GM12892 (cell line): ENCODE measurements at regions not wholly inside any gene's neighbourhood (a gene's known extent, or its start where the extent isn't known, plus 50 kb on each side); places are given as distances from the start of the nearest gene placed in this dataset.

Experiments used
- DNase-seq: peaks from one replicate; pipeline ENCODE4 v3.0.0; 2011; ENCODE audit not compliant: insufficient read length
- FAIRE-seq: peaks from 2 replicates; lab custom pipeline; 2011; peaks lifted over from hg19 to GRCh38; lab: Jason Lieb, UNC
- POLR2A ChIP-seq: IDR thresholded peaks from 2 replicates; pipeline ENCODE4 v1.6.1; 2011; ENCODE audit warnings: low read depth, low read length, control low read depth
- POLR2AphosphoS5 ChIP-seq: IDR thresholded peaks from 2 replicates; pipeline ENCODE4 v1.6.1; 2011; ENCODE audit warnings: low read depth, low read length, control low read depth
- TAF1 ChIP-seq: IDR thresholded peaks from 2 replicates; pipeline ENCODE4 v1.6.1; 2011; ENCODE audit warnings: low read depth, mild to moderate bottlenecking, control low read depth, low read length, borderline replicate concordance

DNA sequence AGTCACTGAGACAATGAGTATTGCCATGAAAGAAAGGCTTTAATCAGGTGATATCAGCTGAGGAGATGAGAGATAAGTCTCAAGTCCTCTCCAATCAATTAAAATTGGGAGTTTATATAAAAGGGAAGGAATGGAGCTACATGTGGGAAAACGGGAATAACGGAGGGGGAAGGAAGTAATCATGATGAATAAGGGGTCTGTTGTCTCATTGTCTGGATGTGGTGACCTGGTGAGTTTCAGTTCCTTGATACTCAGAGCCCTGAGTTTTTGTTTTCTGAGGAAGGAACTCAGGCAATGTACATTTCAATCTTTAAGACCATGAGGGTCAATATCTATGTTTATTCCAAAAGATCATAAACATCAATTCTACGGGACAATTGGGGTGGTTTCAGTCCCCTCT, 198.8 kb downstream of the KITLG start:
- no peak for DNase-seq
- no peak for TF ChIP-seq POLR2AphosphoS5
- no peak for TF ChIP-seq TAF1
- TF ChIP-seq POLR2A, result no peak
- no peak for FAIRE-seq

DNA sequence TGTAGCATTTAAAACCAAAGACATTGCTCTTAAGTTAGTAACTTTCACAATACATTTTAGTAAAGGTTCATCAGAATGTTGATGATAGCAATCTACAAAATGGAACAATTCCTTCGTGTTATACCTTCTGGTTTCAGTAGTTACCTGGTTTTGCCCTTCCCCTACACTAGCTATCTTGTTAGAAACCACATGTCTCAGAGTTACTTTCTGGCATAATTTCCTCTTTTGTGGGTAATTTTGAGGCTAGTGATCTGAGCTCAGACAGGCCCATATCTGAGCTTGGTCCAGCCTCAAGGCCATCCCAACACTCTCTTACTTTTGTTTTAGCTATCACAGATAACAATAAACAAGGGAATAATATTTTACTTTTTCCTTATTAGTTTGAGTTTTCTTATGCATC, 196.9 kb downstream of the KITLG start:
- DNase-seq (no peak), FAIRE-seq (no peak)
- TF ChIP-seq POLR2A, result no peak
- TF ChIP-seq TAF1, result no peak
- TF ChIP-seq POLR2AphosphoS5, result no peak

DNA sequence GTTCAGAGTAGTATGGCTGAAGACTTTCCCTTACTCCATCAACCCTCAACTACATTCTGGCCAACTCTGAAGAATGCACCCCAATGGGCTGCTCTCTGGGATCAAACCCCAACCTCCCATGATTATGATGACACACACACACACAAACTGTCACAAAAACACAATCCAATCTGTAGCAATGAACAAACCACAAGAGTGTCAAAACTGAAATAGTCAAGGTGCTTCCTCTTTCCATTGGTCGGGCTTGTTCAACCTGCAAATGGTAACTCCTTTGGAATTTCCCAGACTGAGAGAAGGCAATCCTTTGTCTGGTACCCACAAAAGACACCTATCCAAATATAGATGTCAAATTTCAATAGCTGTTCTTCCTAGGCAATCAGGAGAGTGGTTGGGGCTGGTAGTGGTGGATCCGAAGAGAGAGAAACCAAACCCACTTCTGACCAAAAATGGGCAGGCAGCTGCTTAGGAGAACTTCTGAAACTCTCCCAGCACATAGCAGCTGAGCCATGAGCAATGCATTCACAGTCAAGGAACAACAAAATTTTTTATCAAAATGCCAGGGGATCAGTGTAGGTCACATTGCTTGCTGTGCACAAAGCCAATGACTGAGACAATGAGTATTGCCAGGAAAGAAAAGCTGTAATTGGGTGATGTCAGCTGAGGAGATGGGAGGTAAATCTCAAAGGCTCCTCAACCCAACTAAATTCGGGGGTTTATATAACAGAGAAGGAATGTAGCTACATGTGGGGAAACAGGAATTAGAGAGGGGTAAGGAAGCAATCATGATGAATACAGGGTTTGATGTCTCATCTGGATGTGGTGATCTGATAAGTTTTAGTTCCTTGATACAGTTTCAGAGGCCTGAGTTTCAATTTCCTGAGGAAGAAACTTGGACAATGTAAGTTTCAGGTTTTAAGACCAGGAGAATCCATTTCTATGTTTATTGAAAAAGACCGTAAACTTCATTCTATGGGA, 191.4 kb downstream of the KITLG start:
- TF ChIP-seq TAF1 (no peak), POLR2AphosphoS5 (no peak), POLR2A (no peak)
- peak; percentile 91 for FAIRE-seq
- DNase-seq, result no peak

DNA sequence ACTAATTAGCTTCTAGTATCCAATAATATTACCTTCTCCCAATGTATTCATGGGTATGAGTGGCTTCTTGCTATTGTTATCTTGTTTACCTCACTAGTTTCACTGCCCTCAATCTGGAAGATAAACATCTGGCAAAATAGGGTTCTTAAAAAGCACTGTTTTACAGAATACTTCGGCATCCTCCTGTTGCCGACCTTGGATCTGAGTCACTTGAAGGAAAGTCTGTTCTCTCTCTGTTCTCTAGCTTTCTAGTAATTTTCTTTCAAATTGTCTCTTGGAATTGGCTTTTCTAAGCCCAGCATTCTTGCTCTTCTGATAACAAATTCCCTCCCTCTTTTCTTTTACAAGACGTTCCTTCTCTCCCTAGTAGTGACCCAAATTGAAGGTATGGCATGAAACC, 189.5 kb downstream of the KITLG start:
- FAIRE-seq, result no peak
- TF ChIP-seq POLR2AphosphoS5 (no peak), TAF1 (no peak), POLR2A (no peak)

DNA sequence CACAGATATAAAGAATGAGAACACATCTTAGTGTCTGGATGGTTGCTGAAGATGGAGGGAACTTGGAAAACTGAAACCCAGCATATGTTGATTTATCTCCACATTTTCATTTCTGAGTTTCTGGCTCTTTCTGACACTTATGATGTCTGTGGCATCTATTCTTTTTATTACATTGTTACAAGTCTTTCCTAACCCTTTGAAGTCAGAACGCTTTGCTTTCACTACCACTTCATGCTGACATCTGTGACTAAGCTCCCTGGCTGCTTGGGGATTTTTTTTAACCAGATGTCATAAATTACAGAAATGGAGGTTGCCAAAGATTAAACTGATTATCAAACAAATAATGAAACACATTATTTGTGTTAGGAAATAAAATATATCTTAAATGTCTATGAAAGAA, 188.7 kb downstream of the KITLG start:
- FAIRE-seq (peak; percentile 9), DNase-seq (no peak)
- TF ChIP-seq TAF1, result no peak
- no peak for TF ChIP-seq POLR2AphosphoS5
- TF ChIP-seq POLR2A, result no peak

More for the DNA sequence above, 189.5 kb downstream of the KITLG start:
- no peak for DNase-seq

DNA sequence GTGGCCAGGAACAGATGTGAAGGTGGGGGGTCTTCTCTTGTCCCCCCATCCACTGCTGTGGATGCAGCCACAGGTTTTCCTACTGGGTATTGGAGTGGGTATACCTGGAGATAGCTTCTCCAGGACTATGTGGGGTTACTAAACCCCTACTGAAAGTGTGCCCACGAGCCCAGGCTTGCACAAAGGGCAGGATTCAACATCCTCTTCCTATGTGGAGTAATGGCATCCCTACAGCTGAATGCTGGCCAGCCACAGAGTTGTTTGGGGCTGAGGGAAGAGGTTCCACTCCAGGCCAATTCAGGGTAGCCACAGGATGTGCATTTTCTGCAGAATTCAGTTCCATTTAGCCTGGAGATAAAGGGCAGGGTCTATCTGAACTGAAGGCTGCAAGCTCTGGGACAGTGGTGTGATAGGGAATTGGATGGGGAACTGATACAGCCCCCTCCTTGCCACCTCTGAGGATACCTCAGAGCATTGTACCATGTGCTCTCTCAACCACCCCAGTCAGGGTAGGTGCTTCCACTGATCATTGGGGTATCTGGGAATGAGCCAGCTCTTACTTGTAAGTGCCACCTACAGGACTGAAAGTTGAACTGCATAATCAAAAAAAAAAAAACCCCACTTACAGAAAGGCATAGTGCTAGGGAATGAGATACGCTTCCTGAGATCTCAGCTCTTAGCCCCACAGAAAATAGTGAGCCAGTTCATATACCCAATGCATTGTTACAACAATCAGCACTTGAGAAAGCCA, 187.1 kb downstream of the KITLG start:
- no peak for DNase-seq
- peak; percentile 76 for FAIRE-seq
- TF ChIP-seq TAF1 (no peak), POLR2A (no peak), POLR2AphosphoS5 (no peak)

DNA sequence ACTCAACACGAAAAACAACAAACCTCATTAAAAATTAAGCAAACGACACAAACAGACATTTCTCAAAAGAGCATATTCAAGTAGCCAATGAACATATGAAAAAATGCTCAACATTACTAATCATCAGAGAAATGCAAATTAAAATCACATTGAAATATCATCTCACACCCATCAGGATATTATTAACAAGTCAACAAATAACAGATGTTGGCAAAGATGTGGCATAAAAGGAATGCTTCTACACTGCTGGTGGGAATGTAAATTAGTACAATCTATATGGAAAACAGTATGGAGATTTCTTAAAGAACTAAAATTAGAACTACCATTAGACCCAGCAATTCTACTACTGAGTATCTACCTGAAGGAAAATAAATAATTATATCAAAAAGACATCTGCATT, 182.2 kb downstream of the KITLG start:
- no peak for TF ChIP-seq POLR2A
- no peak for TF ChIP-seq POLR2AphosphoS5
- TF ChIP-seq TAF1, result no peak
- DNase-seq (no peak), FAIRE-seq (no peak)

DNA sequence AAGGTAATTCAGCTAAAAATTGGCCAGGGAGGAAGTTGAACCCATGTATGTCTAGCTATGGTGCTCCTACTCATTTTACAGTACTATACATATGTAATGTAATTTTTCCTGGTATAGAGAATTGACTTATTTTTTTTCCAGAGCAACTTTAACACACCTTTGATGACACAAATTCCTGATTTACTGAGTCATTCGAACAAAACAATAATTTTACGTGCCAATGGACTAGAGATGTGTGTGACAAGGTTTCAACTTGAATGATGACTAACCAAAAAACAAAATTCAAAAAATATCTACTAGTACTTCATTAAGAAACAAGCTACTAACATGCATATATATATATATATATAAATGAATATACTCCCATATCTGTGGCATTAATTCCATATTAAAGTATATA, 180.5 kb downstream of the KITLG start:
- DNase-seq (no peak), FAIRE-seq (no peak)
- TF ChIP-seq POLR2A (no peak), POLR2AphosphoS5 (no peak), TAF1 (no peak)

DNA sequence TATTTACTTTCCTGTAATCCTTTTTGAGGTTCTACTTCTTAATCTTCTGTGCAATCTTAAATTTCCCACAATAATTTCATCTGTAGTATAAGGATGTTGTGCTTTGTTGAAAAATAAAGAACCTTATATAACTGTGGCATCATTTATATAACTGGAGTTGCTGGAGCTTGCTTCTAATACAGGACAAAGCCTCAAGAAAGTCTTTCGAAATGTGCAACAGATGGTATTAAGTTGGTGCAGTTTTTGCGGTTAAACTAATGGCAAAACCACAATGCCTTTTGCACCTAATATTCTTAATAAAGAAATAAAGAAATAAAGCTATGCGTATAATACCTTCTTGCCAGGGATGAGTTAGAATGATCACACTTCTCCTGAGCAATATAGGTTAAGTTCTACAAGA, 180.0 kb downstream of the KITLG start:
- FAIRE-seq (no peak), DNase-seq (no peak)
- no peak for TF ChIP-seq POLR2AphosphoS5
- TF ChIP-seq POLR2A, result no peak
- no peak for TF ChIP-seq TAF1

DNA sequence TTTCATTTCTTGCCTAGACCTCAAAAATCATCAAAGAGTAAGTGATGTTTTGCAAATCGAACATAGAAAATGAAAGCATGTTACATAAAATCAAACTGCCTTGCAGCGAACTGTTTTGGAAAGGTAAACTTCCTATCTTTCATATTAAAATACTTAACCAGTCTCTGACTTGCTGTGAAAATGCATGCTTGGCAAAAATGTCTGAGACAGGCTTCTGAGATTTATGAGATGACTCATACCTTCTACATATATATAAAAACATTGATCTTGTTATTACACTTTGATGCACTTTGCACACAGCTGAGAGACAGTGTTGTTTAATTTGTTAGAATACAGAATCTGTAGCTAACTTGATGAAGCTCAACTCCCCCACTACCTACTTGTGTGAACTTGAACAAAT, 179.1 kb downstream of the KITLG start:
- FAIRE-seq (no peak), DNase-seq (no peak)
- no peak for TF ChIP-seq TAF1
- no peak for TF ChIP-seq POLR2AphosphoS5
- TF ChIP-seq POLR2A, result no peak

DNA sequence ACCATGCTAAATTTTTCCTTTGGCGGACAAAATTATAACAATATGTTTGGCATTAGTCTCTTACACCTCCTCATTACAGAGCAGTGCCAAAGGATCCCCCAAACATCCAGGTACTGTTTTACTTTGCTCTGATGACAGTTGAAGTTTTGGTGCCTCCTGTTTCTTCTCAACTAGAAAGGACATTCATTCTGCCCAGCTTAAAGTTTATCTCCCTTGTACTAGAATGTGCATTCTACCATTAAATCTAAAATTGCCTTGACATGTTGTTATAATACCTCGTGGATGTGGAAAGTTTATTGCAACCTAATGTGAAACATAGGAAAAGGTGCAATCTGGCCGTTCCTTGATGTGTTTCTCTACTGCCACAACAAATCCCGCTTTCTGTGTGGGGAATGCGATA, 173.4 kb downstream of the KITLG start:
- DNase-seq, result no peak
- TF ChIP-seq POLR2A (no peak), POLR2AphosphoS5 (no peak), TAF1 (no peak)
- no peak for FAIRE-seq
